Hematopoietic multipotent progenitor cell treated with erythropoietin and hydrocortisone succinate and interleukin-3 and kit ligand, for 6 days (in vitro differentiated cells): ENCODE measurements at regions not wholly inside any gene's neighbourhood (a gene's known extent, or its start where the extent isn't known, plus 50 kb on each side); places are given as distances from the start of the nearest gene placed in this dataset.
A peak's percentile ranks its signal among the peaks of the same experiment; 100 is the strongest.

Experiments used
- DNase-seq: peaks from one replicate; pipeline ENCODE4 v3.0.0-alpha.2; 2015

DNA sequence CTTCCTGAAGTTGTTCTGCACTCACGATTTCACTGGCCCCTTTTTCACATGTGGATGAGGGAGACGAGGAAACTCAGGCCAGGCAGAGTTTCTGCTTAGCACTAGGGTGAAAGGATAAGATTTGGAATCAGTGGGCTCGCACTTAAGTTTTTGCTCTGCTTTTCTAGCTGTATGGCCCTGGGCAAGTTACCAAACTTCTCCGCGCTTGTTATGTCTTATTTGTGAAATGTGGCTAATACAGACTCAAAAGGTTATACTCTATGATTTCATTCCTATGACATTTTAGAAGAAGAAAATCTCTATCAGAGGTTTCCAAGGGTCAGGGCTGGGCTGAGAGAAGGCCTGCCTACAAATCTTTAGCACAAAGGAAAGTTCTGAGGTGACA lies 191.9 kb upstream of the LRIG1 start:
- no peak for DNase-seq

DNA sequence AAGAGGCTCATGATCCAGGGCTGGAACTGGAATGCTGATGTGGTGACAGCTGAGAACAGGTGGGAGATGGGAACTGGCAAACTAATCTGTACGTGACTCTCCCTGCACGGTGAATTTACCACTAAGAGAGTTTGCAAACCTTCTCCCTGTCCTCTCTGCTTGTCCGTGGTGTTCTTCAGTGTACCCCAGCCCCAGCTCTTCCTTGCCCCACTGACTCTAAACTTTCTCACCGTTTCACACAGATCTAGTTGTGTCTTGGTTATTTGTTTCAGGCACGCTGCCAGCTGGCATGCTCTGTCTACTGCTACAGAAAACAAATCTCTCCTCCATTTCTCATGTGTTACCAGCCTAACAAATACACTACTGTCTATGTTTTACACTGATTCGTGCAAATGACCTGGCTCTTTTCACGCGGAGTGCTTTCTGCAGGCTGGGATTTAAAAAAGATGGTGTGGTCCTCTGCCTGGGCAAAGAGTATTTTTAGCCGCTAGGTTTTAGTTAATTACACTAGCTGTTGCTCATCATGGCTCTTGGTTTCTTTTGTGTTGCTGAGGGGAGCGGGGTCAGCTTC lies 192.7 kb upstream of the LRIG1 start:
- DNase-seq = no peak

DNA sequence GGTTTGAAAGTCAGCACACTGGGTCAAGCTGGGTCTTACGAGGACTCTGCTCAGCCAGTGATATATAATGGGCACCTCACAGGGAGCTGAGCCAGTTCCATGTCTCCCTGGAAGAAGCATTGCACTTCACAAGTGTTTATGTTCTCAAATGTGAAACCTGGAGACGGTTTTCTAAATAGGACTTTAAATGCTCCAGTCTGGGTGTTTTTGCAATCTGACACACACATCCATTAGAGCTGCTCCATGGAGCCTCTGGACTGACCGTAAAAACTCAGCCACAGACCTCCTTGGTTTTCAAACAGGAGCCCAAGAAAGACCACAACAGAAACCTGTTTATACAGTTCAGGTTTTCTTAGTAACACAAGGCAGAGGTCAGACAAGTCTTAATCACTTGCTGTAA lies 201.3 kb upstream of the LRIG1 start:
- DNase-seq = no peak

DNA sequence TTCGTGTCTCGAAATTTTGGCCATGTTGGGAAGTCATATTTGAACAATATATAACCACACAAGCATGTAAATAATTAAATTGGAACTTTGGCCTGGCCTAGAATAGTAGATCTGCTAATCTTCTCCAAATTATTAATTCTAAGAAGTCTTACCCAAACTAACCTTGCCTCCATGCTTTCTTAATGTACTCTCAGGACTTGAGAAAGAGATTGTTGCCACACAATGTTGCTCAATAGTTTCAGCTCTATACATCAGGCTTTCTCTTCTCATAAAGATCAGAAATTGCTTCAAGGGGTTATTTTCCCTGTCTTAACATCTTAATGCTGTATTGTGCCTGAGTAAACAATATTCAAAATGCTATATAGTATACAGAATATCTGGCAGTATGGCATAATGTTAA lies 202.7 kb upstream of the LRIG1 start:
- DNase-seq = peak; percentile 38

DNA sequence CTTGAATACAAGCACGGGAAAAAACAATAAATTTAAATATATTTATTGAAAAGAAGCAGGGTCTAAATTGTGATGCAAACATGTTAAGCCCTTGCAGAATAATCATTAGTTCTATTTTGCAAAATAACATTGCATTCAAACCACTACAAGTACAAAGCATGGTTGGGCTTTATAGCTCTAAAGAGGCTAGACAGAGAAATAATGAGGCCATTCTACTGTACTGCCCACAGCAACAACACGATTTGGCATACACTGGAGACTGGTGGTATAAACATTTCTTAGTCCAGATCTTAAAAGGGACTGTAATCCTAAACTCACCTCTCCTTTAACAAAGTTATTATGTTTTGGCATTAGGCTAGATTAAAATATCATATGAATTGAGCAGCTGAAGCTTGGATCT lies 204.3 kb upstream of the LRIG1 start:
- DNase-seq = no peak

DNA sequence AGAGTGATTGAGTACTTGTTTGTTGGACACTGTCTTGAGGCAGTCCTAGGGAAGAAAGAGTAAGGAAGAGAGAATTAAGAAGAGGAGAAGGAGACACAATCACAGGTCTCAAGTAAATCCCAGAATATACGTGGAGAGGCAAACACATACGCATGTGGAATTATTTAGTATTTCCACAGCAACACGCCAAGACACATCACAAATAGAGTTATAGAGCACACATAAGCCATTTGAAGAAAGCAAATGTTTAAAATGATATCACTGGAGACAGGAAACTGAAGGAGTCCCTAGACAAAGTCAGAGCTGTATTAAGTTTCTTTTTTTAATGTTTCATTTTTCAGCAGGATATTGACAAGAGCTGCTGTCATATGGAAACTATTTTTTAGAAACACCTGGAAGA lies 206.1 kb upstream of the LRIG1 start:
- DNase-seq = no peak

DNA sequence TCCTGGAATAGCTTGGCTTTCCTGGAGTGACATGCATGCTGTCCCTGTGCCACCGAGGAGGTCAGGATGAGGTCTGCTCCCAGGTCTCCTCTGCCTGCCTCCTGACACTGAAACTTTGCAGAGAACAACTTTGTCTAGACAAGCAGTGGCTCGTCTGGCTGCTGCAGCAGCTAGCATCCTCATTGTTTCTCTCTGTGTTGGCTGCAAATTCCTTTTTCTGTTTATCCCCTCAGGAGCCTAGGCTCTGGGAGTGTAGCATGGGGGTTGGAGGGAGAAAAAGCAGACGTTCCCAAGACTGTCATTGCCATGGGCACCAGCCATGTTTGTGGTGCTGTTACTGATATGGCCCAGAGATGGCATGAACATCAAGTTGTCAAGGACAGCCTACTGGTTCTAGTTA lies 208.7 kb upstream of the LRIG1 start:
- DNase-seq = no peak

DNA sequence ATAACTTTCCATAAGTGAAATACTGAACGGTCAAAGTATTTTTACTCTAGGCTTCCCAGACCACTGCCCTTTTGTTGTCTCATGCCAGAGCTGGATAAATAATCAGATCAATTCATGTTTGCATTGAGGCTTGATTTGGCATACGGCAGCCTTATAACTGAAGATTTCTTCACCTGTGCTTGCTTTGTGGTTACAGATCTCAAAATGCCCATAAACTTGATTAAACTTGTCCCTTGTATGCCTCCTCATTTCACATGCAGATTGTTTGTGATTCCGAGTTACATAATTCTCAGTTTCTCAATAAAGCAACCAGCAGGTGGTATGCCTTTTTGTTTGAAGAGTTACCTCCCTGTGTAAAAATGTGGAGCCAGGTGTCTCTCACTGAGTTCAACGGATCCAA lies 211.4 kb upstream of the LRIG1 start:
- DNase-seq = no peak

DNA sequence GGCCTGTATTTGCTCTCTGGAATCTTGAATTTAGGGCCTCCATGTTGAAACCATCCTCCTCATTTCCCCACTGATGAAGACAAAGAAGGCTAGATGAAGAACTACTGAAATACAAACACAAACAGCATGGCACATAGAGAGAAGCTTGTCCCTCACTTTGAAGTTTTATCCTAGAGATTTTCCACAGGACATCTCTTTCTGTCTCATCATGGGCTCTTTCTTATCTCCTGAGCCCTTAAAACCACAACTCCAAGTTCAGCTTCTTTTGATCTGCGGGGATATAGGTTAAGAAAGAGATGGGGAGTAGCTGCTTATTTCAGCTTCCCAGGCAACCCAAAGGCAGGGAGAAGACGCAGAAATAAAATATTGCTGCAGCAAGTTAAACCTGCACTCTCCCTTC lies 213.1 kb upstream of the LRIG1 start:
- no peak for DNase-seq

DNA sequence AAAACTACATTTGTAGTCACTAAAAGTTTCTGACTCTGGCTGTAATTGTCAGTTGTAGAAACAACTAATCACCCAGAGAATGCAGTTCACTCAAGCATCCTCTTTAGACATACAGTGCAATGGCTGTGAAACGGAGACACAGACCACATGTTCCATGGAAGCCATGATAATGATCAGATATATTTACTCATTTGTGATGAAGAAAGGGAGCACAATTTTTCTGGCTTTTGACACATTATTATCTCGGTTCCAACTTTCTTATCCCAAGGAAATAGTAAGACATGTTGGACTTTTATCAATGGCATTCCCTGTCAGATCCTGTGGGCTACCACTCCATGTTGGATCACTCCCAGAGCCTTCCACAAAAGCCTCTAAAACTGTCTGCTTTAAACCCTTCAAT lies 215.0 kb upstream of the LRIG1 start:
- DNase-seq = no peak

DNA sequence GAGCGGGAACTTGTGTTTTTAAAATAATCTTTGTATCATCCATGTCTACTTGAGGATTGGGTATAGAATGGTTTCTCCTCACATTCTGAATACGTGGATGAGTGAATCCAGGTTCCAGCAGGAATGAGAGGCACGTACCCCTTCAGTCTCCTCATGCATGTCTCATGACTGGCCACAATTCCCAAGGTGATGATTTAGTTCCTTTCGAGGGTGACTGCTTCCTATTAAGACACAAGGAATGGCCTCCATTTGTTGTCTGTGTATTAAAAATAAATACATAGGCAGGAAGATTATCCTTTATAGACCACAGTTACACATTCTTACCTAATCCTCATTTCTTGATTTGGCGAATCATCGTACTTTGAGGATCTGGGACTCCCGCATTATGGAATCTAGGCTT lies 217.0 kb upstream of the LRIG1 start:
- no peak for DNase-seq

DNA sequence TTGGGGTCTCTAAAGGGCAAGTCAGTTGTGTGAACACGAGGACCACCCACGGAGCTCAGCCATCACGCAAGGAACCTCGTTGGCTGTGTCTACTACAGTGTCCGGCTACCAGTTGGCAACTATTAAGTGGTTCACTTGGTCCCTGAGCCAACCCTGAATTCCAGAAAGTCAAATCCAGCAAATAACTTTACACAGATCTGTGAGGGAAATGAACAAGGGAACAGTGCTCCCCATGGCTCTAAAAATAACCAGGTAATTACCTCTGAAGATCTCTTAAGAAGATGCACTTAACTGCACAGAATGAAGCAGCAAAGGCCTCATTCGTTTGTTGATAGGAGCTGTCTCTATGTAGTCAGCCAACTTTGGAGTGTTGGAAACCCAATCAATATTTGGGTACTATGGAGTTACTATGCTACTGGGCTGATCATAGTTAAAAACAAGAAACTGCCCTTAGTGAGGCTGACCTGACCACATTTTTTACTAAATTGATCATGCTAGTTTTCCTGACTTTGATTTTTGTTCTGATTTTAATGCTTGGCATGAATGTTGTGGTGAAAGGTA lies 219.1 kb upstream of the LRIG1 start:
- no peak for DNase-seq

DNA sequence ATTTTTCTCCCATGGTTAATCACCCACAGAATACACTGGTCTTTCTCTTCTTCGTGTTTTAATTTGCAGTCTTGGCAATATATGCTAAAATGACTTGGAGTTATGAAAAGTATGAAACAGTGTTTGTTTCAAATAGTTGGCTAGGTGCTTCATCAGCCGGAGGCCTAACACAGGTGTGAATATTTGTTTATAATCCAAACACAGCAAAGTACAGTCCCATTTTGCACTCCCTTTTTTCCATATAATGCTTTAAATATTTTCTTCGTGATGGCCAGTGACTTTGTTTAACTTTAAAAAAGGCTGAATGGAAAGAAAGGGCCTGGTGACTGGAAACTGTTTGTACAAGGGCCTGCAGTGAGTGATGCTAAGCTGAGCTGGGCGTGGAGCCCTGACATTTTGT lies 219.7 kb upstream of the LRIG1 start:
- DNase-seq = no peak

DNA sequence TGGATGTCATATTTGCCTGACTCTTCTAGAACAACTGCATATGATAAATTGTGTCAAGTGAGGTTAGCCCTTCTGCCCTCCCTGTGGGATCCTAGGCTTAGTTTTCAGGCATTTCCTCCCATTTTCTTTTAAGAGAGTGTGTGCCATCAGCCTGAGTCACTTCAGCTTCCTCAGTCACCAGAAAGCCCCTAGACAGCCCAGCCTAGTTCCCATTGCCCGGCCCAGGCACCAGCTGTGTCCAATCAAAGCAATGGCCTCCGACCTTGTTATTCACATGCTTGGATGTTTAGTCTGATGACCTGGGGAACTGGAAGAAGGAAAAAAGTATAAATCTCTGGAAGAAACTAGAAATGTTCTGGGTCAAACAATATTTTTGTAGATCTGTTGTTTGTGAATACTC lies 221.9 kb upstream of the LRIG1 start:
- no peak for DNase-seq

DNA sequence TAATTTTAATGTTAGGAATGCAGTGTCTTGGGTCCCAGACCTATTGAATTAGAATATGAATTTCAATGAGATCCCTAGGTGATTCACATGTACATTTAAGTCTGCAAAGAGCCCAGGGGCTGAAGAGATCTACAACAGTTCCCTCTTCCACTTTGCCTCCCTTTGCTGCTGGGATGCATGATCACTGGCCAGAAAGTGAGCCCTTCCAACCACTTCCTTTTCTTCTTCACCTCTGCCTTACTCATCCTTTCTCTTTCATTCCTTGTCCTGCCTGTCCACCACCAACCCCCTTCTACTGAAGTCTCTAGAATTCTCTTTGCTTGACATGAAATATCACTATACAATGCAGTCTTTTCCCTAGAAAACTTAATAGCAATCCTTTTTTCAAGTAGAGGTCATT lies 222.4 kb upstream of the LRIG1 start:
- no peak for DNase-seq

DNA sequence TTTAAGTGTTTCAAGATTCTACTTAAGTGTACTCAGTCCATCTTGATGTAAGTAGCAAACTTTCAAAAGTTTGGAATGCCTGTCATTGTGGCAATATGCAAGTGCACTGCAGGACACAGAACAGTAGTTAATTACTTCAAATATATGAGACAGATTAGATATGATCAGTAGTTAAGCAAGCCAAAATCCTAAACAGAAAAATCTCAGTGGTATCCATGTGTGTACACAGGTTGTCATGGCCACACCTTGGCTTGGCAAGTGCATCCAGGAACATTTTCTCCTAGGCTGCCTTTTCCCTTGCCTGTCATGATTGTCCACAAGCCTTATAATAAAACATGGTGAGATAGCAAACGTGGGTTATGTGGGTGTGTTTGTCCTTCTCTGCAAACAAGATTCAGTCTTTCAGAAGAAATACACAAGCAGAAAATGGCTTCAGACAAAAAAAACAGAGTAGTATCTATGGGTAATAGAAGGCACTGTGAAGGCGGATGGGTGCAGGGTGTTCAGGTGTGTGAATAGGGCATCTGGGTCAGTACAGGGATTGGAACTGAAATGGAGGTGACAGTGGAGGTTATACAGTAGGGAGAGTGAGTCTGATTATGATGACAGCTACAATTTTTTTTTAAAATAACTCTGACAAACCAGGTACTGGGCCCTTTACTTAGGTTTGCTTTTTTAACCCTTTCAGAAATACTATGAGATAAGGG lies 229.0 kb upstream of the LRIG1 start:
- DNase-seq = no peak

DNA sequence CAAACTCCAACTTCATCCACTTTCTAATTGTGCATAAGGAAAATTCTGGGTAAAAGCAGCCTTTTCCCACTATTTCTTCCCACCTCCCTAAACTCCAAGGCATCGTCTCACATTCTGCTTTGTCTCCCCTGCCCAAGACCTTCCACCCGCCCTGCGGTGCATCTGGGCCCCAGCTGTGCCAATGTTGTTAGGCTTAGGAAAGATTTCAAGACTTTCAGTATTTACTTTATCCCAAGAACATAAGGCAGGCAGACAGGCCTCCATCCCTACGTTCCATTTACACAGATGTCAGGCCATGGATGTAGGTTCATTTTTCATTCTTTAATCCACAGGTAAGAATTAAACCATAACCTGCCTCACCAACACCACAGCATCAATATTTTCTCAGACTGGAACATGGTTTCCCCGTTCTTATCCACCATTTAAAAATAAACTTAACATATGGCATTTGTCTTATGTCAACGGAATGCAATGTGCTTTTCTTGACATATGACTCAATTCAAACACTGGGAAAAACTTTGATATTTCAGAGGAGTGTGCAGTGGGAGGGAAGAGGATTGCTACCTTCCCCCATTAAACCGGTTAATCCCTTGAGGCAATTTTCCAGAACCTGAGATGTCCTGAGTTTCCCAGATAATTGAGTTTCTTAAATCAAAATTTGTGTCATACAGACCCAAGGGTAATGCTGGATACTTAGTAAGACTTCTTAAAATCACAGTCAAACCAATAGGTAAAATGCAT lies 238.0 kb upstream of the LRIG1 start:
- no peak for DNase-seq

DNA sequence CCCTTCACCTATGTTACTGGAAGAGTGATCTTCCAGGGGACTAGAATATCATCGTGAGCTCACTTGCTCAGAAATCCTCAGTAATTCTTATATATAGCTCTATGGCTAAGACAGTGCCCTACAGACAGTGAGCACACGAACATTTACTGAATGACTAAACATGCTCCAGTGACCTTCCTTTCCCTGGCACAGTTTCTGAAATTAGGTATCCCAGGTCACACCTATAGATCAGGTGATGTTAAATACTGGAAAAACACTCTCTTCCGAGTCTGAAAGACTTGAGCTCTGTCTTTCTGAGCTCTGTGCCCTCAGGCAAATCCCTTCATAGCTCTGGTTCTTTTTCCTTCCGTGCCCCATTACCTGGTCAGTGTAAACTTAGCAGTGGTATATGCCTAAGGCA lies 239.4 kb upstream of the LRIG1 start:
- no peak for DNase-seq

DNA sequence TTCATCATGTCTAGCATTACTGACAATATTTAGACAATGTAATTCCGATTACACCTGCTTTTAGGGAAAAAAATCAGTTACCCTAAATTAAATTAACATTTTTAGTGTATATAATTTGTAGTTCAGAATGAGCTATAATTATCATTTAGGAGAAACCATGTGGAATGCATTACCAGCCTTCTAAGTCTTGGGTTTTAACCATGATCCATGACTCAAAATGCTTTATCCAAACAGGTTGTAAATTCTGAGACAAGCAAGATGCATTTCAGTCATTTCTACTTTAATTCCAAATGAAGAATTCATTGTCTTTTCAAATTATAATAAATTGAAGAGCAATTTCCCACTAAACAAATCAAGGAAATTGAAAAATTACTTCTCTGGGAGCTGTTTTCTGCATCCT lies 243.7 kb upstream of the LRIG1 start:
- no peak for DNase-seq

DNA sequence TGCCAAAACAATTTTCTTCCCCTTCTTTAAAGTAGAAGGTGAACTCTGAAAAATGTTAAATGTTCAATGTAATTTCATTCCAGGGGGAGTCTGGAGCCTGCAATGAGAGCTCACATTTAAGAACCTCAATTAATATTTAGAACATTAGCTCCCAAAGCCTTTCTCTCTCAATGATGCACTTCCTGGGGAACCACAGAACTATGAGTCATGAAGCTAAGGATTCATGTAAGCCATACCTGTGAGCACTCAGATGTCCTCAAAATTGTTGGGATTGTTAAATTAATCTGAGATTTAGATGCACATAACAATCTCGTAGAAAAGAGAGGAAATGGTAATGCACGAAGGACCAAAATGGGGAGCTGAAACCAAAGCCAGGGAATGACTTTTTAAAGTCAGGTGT lies 244.2 kb upstream of the LRIG1 start:
- no peak for DNase-seq

DNA sequence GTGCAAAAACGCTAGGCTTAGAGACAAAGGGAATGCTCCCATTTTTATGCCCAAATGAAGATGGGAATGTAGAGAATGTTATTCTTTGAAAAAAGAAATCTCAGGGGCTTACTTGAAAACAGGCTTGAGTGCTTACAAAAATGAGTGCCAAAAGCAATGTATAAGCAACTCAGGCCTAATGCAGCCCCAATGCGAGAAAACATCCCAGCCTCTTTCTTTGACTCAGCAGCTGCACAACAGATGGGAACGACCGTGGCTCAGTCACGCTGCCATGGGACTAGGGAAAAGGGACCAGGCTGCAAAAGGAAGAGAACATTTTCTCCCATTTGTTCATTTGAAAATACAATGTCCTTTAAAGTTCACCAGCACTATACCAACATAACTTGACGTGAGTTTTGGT lies 246.4 kb upstream of the LRIG1 start:
- no peak for DNase-seq

DNA sequence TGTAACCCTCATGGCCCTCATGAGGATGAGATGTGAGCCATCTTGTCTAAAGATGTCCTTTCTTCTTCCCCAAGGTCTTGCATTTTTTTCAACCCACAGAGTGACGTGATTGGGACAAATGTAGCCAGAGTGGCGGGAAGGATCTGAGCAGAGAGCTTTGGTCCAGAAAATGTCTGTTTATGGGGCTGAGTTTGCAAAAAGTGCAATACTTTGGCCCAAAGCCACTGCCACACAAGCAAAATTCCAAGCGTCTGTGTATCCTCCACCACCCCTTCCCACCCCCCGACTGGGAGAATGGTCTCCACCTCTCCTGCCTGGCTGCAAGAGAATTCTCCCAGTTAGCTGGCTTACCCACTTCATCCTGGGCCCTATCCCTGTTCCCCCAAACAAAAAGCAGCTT lies 246.9 kb upstream of the LRIG1 start:
- DNase-seq = no peak

DNA sequence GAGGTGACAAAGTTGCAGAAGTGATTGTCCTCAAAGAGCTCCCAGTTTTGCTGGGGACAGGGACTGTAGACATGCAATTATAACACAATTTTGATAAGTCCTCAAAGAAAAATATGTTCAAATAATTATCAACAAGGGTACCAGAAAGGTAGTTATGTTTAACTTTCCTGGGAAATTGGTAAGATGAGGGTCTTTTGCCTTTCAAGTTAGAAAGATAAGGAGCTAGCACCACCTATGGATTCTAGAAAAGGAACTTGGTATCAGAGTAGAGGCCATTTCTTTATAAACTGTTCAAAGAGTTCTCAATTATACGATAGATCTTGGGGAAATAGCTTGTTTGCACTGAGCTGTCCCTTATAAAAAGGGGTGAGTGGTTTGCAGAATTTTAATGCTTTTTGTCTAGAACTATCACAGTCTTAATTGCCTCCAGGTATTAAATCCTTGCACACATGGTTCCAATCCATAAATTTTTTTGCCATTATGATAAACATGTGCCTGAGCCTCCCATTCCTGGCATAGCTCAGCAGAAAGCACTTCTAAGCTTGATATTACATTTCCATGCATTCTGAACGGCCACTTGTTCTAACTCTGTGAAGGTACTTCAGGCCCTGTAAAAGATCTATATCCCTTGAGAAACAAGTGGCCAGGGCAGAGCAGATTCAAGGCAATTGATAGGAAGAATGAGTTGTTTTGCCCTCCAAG lies 247.5 kb upstream of the LRIG1 start:
- DNase-seq = no peak

DNA sequence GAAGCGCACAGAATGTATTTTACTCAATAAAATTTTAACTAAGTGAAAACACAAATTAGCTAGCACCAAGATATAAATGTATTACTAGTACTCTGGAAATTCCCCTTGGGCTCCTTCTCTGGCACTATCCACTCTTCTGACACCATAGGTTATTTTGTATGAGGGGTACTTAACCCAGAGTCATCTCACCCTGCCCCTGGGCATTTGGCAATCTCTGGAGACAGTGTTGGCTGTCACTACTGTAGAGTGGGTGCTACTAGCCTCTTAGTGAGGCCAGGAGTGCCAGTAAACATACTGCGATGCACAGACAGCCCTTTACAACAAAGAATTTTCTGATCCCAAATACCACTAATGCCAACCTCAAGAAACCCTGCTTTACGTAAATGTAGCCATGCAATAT lies 246.3 kb upstream of the KBTBD8 start:
- no peak for DNase-seq
